ENCODE measurements at regions not wholly inside any gene's neighbourhood (a gene's known extent, or its start where the extent isn't known, plus 50 kb on each side); places are given as distances from the start of the nearest gene placed in this dataset.

DNA sequence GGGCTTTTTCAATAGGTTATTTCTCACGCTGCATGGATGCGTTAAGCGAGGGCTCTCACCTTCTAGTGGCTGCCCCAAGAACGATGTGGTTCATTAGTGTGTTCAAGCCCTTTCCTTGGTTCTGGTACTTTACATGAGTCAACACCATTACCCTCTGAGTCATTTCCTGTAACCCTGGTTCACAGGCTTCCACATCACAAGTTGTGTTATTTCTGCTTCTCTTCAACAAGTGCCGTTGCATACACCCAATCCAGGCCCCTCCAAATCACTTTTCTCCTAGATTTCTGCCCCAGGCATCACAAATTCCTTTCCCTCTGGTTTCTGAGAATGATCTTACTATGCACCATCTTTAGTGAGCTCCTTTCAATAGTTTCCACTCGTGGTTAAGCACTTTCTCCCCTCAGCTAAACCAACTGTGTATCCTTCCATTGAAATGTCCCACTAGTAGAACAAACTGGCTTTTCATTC, 69.5 kb upstream of the RAD23B start:
- H3K4me1 ChIP-seq: no peaks in the 10 kb centered on the region
- no peaks in the 10 kb centered on the region for H3K27me3 ChIP-seq
- no peak overlapping the region for H3K27ac ChIP-seq
- no peaks in the 10 kb centered on the region for H3K36me3 ChIP-seq
- no peak for ATAC-seq
- no peak for TF ChIP-seq POLR2A (IDR thresholded peaks at IDR 0.05)
- TF ChIP-seq, protein P1, sequence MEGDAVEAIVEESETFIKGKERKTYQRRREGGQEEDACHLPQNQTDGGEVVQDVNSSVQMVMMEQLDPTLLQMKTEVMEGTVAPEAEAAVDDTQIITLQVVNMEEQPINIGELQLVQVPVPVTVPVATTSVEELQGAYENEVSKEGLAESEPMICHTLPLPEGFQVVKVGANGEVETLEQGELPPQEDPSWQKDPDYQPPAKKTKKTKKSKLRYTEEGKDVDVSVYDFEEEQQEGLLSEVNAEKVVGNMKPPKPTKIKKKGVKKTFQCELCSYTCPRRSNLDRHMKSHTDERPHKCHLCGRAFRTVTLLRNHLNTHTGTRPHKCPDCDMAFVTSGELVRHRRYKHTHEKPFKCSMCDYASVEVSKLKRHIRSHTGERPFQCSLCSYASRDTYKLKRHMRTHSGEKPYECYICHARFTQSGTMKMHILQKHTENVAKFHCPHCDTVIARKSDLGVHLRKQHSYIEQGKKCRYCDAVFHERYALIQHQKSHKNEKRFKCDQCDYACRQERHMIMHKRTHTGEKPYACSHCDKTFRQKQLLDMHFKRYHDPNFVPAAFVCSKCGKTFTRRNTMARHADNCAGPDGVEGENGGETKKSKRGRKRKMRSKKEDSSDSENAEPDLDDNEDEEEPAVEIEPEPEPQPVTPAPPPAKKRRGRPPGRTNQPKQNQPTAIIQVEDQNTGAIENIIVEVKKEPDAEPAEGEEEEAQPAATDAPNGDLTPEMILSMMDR (IDR thresholded peaks at IDR 0.05): no peak
- no peak for TF ChIP-seq EP300 (IDR thresholded peaks at IDR 0.05)
- TF ChIP-seq POLR2AphosphoS5 (IDR thresholded peaks at IDR 0.05): no peak
- H3K9me3 ChIP-seq: no peaks in the 10 kb centered on the region
- no peak overlapping the region for H3K4me3 ChIP-seq
- WGBS, 2 donors (ENCODE audit: low coverage in 1 of 2): 73% methylated on average over 6 of the region's 6 CpGs

DNA sequence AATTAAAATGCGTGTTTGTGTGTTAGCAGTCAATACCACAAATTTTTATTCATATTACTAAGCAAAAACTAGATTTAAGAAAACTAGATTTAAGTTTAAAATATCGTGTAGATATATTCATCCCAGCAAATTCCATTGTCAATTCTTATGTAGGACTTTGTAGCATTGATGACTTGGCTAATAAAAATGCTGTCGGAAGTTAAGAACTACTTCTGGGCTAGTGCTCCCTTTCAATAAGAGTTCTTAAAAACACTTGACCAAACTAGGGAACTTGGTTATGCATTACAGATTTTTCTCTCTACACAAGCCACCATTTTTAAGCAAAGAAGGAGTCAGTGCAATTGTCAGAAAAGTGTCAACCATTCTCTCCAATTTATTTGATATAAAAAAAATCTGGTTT, 68.7 kb upstream of the RAD23B start:
- WGBS, 2 donors (ENCODE audit: low coverage in 1 of 2): 94 to 96% methylated on average over 3 of the region's 3 CpGs
- H3K36me3 ChIP-seq: no peaks in the 10 kb centered on the region
- no peaks in the 10 kb centered on the region for H3K4me1 ChIP-seq
- H3K27me3 ChIP-seq: no peaks in the 10 kb centered on the region
- no peaks in the 10 kb centered on the region for H3K9me3 ChIP-seq
- no peak overlapping the region for H3K27ac ChIP-seq
- TF ChIP-seq POLR2AphosphoS5 (IDR thresholded peaks at IDR 0.05) (no peak), EP300 (IDR thresholded peaks at IDR 0.05) (no peak), POLR2A (IDR thresholded peaks at IDR 0.05) (no peak)
- TF ChIP-seq, protein P1 (IDR thresholded peaks at IDR 0.05): no peak
- ATAC-seq: no peak
- no peak overlapping the region for H3K4me3 ChIP-seq

DNA sequence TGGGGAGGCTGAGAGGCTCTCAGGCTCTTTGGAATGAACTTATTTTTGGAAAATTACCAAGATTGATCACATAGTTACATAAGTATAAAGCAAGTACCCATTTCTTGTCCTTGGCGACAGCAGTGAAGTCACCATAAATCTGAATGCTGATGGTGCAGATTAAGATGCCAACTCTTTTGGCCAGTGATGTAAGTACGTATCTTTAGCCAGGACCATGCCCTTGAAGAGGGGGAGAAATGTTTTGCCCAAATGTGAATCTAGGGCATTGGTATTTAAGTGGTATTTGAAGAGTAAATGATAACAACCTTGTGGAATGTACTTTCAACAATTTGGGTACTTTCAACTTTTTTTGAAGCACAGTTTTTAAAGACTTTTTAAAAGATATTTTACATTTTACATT, 68.2 kb upstream of the RAD23B start:
- ATAC-seq: no peak
- TF ChIP-seq, protein P1 (IDR thresholded peaks at IDR 0.05): no peak
- TF ChIP-seq EP300 (IDR thresholded peaks at IDR 0.05): no peak
- Histone ChIP-seq H3K4me1 (no peaks in the 10 kb centered on the region), H3K36me3 (no peaks in the 10 kb centered on the region), H3K4me3 (no peak overlapping the region), H3K27me3 (no peaks in the 10 kb centered on the region), H3K9me3 (no peaks in the 10 kb centered on the region), H3K27ac (no peak overlapping the region)
- WGBS, 2 donors (ENCODE audit: low coverage in 1 of 2): 79 to 100% methylated on average over 1 to 2 of the region's 2 CpGs

- Histone ChIP-seq H3K27me3 (no peaks in the 10 kb centered on the region), H3K4me3 (no peak overlapping the region), H3K9me3 (no peaks in the 10 kb centered on the region), H3K4me1 (no peaks in the 10 kb centered on the region), H3K27ac (no peak overlapping the region), H3K36me3 (no peaks in the 10 kb centered on the region)
- TF ChIP-seq POLR2A (IDR thresholded peaks at IDR 0.05): no peak
- TF ChIP-seq POLR2AphosphoS5 (IDR thresholded peaks at IDR 0.05): no peak
- no peak for TF ChIP-seq EP300 (IDR thresholded peaks at IDR 0.05)
- TF ChIP-seq, protein P1 (IDR thresholded peaks at IDR 0.05): no peak
- ATAC-seq: no peak
- WGBS, 2 donors (ENCODE audit: low coverage in 1 of 2): 88 to 100% methylated on average over 1 to 2 of the region's 2 CpGs
Measured at GRCh38 chr9:107215381-107215780, 67.7 kb upstream of the RAD23B start.

DNA sequence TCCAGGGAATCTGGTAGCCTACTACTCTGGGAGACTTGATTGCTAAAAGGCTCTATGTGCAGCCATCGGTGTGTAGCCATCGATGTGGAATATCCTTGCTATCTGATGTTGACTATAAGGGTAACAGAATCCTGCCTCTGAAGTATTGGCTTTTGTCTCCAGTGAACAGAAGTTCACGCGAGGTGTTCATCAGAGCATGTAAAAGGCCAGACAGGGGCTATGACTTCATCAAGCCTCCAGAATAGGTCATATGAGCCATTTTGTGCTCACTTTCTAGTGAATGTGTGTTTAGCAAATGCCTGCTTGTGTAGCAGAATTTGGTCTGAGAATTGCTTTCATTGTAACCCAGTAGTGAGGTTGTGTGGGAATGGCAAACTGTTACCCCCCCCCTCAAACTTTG, 66.8 kb upstream of the RAD23B start:
- Histone ChIP-seq H3K27ac (no peak overlapping the region), H3K4me1 (peaks cover 0 to under 1% (median 0%) of the 10 kb centered on the region in 3 donors), H3K36me3 (no peaks in the 10 kb centered on the region), H3K27me3 (no peaks in the 10 kb centered on the region), H3K4me3 (no peak overlapping the region), H3K9me3 (no peaks in the 10 kb centered on the region)
- TF ChIP-seq POLR2AphosphoS5 (IDR thresholded peaks at IDR 0.05) (no peak), EP300 (IDR thresholded peaks at IDR 0.05) (no peak), POLR2A (IDR thresholded peaks at IDR 0.05) (no peak)
- TF ChIP-seq, protein P1 (IDR thresholded peaks at IDR 0.05): no peak
- ATAC-seq: no peak
- WGBS, 2 donors (ENCODE audit: low coverage in 1 of 2): 90 to 93% methylated on average over 2 to 3 of the region's 4 CpGs
